LoVo (cell line): ENCODE measurements at regions not wholly inside any gene's neighbourhood (a gene's known extent, or its start where the extent isn't known, plus 50 kb on each side); places are given as distances from the start of the nearest gene placed in this dataset.
"Not testable (repeated sequence)": the region's sequence is repeated elsewhere in the genome, so short reads cannot be mapped to it uniquely, and the experiment has no call there.

Experiments used
- DNase-seq: peaks from one replicate; pipeline ENCODE4 v3.0.0-alpha.2; 2016; ENCODE audit warnings: low spot score

- DNase-seq, result no peak
Observed at GRCh38 chr14:71328183-71328582, 420.9 kb downstream of the PCNX1 start.

- DNase-seq, result no peak
Observed at GRCh38 chr14:71328954-71329353, 421.7 kb downstream of the PCNX1 start.

- DNase-seq, result no peak
Observed at GRCh38 chr14:71331403-71331802, 424.1 kb downstream of the PCNX1 start.

GRCh38 chr14:71332476-71332875 lies 425.2 kb downstream of the PCNX1 start:
- DNase-seq, result no peak

- no peak for DNase-seq
Observed at GRCh38 chr14:71333705-71334104, 426.4 kb downstream of the PCNX1 start.

- DNase-seq, result peak; percentile 69
Observed at GRCh38 chr14:71336489-71337192, 429.4 kb downstream of the PCNX1 start.

- DNase-seq, result no peak
Observed at GRCh38 chr14:71338153-71338552, 430.9 kb downstream of the PCNX1 start.

- no peak for DNase-seq
Observed at GRCh38 chr14:71339650-71340415, 432.6 kb downstream of the PCNX1 start.

- DNase-seq, result no peak
Observed at GRCh38 chr14:71341156-71341555, 433.9 kb downstream of the PCNX1 start.

- no peak for DNase-seq
Observed at GRCh38 chr14:71343724-71344123, 436.5 kb downstream of the PCNX1 start.

- no peak for DNase-seq
Observed at GRCh38 chr14:71344506-71344905, 437.2 kb downstream of the PCNX1 start.

GRCh38 chr14:71346685-71347084 lies 439.4 kb downstream of the PCNX1 start:
- DNase-seq, result no peak

- DNase-seq, result no peak
Observed at GRCh38 chr14:71348394-71348793, 441.1 kb downstream of the PCNX1 start.

GRCh38 chr14:71348817-71349216 lies 441.6 kb downstream of the PCNX1 start:
- DNase-seq, result no peak

GRCh38 chr14:71354142-71354541 lies 446.9 kb downstream of the PCNX1 start:
- no peak for DNase-seq

GRCh38 chr14:71354801-71355200 lies 447.5 kb downstream of the PCNX1 start:
- DNase-seq, result no peak

GRCh38 chr14:71355324-71356201 lies 448.3 kb downstream of the PCNX1 start:
- DNase-seq, result no peak

- DNase-seq, result no peak
Observed at GRCh38 chr14:71358209-71358931, 451.1 kb downstream of the PCNX1 start.

GRCh38 chr14:71358932-71359421 lies 451.7 kb downstream of the PCNX1 start:
- DNase-seq, result not testable (repeated sequence)

- no peak for DNase-seq
Observed at GRCh38 chr14:71359823-71360222, 452.6 kb downstream of the PCNX1 start.

- no peak for DNase-seq
Observed at GRCh38 chr14:71361336-71361735, 454.1 kb downstream of the PCNX1 start.

- DNase-seq, result no peak
Observed at GRCh38 chr14:71361874-71362273, 454.6 kb downstream of the PCNX1 start.
